ENCODE measurements at regions not wholly inside any gene's neighbourhood (a gene's known extent, or its start where the extent isn't known, plus 50 kb on each side); places are given as distances from the start of the nearest gene placed in this dataset.
A peak's percentile ranks its signal among the peaks of the same experiment; 100 is the strongest.

DNA sequence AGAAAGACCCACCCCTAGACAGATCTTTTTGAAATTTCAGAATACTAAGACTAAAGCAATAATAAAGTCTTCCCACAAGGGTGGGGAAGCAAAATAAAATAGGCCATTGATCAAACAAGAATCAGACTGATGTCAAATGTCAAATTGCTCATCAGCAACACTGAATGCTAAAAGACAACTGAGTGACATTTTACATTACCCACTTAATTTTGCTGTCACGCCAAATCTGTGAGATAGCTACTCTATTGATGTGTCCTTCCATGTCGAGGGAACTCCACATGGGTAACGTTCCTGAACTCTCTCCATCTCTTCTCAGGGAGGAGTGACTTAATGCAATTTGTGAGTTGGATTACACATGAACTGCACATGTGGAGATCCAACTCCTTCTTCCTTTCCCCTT is 271.7 kb upstream of the CAMK1G start:
- no peak for DNase-seq

GRCh38 chr1:209316929-209317328 is 266.6 kb upstream of the CAMK1G start:
- DNase-seq: no peak

GRCh38 chr1:209318181-209319056 is 265.1 kb upstream of the CAMK1G start:
- DNase-seq: no peak

DNA sequence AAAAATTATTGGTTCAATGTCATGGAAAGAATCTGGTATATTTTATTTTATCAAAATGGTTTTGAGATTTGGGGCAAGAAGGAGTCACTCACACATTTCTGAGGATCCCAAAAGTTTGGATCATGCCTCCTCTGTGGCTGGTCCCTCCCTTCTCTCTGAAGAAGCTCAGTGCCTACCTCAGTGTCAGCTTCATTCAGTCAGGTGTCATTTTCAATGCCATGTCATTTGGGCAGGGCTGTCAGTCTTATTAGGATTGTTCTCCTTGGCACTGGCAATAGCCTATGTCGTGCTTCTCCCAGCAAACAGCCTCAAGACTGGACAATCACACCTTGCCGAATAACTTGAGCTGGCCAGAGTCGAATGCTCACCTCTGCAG is 264.5 kb upstream of the CAMK1G start:
- DNase-seq: no peak

GRCh38 chr1:209319549-209319948 is 264.0 kb upstream of the CAMK1G start:
- DNase-seq: no peak

DNA sequence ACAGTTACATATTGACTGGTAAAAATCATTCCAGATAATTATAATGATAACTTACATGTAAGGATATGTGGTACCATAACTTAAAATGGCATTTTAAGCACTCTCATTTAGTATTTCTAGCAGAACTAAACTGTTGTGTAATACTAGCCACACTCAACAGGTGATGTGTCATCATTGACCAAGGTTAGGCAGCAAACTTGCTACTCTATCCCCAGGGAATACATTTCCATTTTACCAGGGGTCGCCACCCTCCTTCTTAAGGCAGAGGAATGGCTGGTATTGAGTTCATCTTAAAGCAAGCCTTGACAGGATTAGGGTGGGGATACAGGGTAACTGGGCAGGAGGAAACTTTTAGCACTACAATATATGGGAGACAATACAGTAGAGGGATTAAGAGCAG is 259.8 kb upstream of the CAMK1G start:
- DNase-seq: no peak

- no peak for DNase-seq
These were observed 258.3 kb upstream of the CAMK1G start for GRCh38 chr1:209324901-209325871.

DNA sequence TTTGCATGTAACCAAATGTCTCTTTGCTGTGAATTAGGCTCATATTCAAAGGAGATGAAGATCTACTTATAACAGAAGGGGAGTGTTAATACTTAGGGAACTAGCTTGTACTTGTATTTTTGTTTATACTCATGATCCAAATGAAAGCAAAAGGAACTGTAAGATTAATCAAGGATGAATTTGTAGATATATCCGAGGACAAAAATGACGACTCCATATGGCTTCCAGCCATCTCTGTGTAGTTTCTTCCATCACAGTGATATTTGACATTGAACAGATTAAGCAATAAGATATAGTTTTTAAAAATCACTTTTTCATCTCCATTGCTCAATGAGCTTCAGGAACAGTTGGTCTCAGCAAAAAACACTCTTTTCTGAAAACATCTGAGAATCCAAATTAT is 257.4 kb upstream of the CAMK1G start:
- DNase-seq: no peak

DNA sequence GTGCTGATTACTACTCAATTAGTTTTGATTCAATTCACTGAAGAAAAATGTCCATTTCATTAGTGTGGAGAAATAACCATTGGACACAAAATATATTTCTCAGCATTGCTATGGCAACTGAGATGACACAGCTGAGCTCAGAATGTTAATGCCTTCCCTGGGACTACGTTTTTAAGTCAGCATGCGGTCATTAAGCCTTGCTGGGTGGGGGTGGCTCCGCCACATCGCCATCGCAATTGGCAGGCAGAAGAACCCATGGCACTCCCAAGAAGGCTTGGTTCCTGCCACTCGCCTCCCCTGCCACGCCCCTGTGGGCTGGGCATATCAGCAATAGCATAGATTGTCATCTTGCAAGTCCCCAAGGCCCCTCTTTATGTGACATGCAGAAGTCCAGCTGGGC is 256.7 kb upstream of the CAMK1G start:
- DNase-seq: no peak

GRCh38 chr1:209328196-209328595 is 255.3 kb upstream of the CAMK1G start:
- DNase-seq: no peak

DNA sequence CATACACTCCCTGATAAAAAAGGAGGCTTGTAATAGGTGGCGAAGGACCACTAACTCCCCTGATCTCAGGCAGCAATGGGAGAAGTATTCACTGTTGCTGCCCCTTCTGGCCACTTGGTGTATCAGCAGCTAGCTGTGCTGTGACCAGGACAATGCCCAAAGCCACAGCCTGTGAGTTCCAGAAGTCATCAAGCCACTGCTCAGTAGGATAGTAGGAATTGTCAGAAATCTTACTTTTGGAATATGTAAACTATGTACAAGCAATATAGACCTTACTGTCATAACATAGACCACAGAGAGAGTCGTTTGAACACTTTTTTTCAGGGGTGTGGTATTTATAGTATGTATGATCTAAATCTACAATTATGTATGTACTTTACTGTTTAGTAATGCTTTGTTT is 248.3 kb upstream of the CAMK1G start:
- DNase-seq: no peak

- DNase-seq: no peak
These were observed 242.4 kb upstream of the CAMK1G start for GRCh38 chr1:209341146-209341545.

- DNase-seq: no peak
These were observed 241.7 kb upstream of the CAMK1G start for GRCh38 chr1:209341673-209342420.

- DNase-seq: no peak
These were observed 240.9 kb upstream of the CAMK1G start for GRCh38 chr1:209342441-209343175.

DNA sequence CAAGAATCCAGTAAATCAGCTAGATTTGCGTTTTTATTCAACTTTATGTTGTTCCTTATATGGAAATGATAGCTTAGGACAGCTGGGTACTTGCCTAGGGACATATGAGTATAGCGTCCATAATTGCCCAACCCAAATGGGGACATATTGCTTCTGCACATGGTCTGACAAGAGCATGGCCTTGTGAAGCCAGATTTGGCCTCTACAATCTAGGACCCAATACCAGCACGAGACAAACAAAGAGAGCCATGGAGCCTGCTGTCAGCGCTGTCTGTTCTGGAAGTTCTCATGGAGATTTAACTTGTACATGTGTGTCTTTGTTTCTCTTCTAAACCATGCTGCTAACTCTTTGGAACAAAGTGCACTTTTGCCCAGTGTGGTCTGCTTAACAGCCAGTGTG is 240.0 kb upstream of the CAMK1G start:
- DNase-seq: no peak

DNA sequence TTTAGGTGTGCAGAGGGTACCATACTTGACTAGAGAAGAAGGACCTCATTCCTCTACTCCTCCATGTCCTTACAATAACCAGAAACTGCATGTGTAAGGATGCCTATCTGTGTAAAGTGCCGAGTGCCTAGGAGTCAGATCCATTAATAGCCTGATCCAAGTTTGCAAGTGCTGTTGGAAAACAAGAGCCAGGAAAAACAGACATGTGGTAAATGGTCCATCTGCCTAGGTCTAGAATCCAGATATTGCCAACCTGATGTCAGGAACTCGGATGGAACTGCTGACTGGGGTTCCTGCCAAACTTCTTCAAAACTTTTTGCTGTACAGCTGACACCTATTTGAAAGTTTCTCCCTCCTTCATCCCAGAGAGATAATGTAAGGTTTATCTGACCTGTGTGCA is 239.4 kb upstream of the CAMK1G start:
- no peak for DNase-seq

GRCh38 chr1:209349363-209350308 is 233.9 kb upstream of the CAMK1G start:
- no peak for DNase-seq

DNA sequence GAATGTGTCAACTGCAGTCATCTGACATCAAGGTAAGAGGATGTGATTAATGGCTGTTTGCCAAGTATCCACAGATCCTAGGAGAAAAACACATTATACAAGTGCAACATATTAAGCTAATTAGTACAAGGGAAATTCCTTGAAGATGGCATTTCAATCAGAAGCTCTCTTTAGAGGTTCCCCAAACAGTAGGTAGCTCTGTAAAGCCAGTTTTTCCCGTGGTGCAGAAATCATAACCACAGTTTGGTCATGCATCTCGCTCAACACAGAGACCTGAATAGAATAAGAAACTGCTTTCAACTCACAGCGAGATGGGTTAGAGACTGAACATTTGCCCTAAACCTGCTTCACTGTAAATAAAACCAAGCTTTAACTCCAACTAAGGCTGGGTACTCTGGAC is 230.5 kb upstream of the CAMK1G start:
- no peak for DNase-seq

DNA sequence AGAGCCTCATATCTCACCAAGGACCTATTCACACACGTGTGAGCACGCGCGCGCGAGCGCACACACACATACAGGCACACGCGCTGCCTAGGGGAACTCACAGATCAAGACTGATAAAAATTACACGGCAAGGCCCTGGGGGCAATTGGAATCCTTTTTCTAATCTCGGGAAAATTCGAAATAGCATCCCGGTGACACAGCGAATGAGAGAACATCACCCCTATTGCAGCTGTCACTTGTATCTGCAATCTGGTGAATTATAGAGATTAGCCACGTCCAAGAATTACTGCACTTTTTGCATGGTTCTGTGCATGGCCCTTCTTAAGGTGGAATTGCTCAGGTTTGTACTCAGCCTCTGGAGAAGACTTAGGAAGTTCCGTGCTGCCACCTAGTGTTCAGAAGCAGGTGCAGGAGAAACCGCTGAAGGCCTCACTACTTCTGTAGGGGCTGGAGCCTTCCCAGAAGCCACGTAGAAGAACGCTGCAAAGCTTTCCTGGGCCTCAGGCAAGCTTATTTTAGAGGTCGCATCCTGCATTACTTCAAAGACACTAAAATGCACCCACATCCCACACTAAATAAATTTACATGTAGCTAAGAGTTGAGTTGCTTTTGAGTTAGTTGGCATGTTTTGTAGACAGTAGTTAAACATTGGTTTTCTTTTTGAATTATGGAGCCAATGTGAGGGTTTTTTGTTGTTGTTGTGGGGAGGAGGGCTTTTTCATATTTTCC is 229.2 kb upstream of the CAMK1G start:
- peak; percentile 76 for DNase-seq

DNA sequence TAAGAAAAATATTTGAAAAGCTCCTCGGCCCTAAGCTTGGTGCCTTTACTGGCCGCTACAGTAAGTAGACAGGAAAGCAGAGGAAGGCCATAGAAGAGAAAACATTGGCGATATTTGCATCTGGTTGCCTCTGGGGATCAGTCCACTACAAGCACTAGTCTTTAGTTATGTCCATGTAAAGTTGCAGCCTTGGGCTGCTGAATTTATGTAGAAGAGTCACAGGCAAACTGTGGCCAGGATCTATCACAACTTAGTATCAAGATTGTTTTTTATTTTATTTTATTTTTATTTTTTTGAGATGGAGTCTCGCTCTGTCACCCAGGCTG is 228.7 kb upstream of the CAMK1G start:
- DNase-seq: no peak

DNA sequence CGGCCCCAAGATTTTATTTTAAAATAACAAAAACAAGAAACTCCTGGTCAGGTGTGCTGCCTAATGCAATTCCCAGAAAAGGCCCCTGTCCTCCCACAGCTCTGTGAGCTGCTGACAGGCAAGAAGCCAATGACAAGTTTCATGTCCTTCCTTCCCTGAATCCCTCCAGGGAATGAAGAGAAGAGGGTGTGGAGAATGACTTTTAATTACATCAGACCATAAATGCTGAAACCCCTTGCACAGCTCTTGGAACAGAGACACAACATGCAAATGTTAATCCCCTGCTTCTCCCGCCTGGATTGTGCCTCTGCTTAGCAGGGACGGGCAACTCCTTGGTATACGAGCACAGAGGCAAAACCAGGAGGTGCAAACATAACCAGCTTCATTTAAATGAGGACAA is 228.1 kb upstream of the CAMK1G start:
- DNase-seq: no peak

Measured in NCI-H510A (cell line).